Stomach (tissue), 8 donors: ENCODE measurements at regions not wholly inside any gene's neighbourhood (a gene's known extent, or its start where the extent isn't known, plus 50 kb on each side); places are given as distances from the start of the nearest gene placed in this dataset.

Experiments used
- DNase-seq, 2 donors: peaks; one replicate each; pipeline versions ENCODE4 v3.0.0 to v3.0.0-alpha.2; 2013 to 2019
- H3K27ac ChIP-seq, 5 donors: fragments of 200-600 bp in 4 of 5; sonication (generic) in 4 of 5; one replicate each; pipeline ENCODE4 v1.5.1; 2013 to 2019; ENCODE audit warnings: mild to moderate bottlenecking in 1 of 5, moderate library complexity in 1 of 5
- H3K27me3 ChIP-seq, 3 donors: fragments of 200-600 bp; sonication (generic); one replicate each; pipeline ENCODE4 v1.5.1; 2017 to 2019; ENCODE audit warnings: mixed run types in 1 of 3
- H3K36me3 ChIP-seq, 4 donors: fragments of 200-600 bp; sonication (generic); 1 replicate in 3 of 4; 2 replicates in 1 of 4; pipeline ENCODE4 v1.5.1; 2016 to 2019
- H3K4me1 ChIP-seq, 4 donors: fragments of 200-600 bp; sonication (generic); one replicate each; pipeline ENCODE4 v1.5.1; 2016 to 2019
- H3K4me3 ChIP-seq, 4 donors: fragments of 200-600 bp; sonication (generic) in 3 of 4; one replicate each; pipeline ENCODE4 v1.5.1; 2016 to 2019; ENCODE audit warnings: mild to moderate bottlenecking in 1 of 4
- H3K9me3 ChIP-seq, 4 donors: fragments of 200-600 bp; sonication (generic); one replicate each; pipeline ENCODE4 v1.5.1; 2016 to 2019
- EP300 ChIP-seq: sonication (generic); formaldehyde crosslinking; IDR thresholded peaks from one replicate; pipeline ENCODE4 v1.6.1; 2017; ENCODE audit warnings: antibody characterized with exemption
- POLR2A ChIP-seq, 4 donors: fragments of 450-650 bp; IDR thresholded peaks; one replicate each; pipeline ENCODE4 v1.6.1; 2016; ENCODE audit warnings: antibody characterized with exemption in 4 of 4, control low read depth in 2 of 4, mild to moderate bottlenecking in 1 of 4, moderate library complexity in 1 of 4
- POLR2AphosphoS5 ChIP-seq, 3 donors: sonication (generic); formaldehyde crosslinking; IDR thresholded peaks; one replicate each; pipeline ENCODE4 v1.6.1; 2016; ENCODE audit warnings: antibody characterized with exemption in 3 of 3
- WGBS, 5 donors: extraction: QIAGEN DNeasy Blood & Tissue Kit in 3 of 5; methylation state at CpG; one replicate each; pipeline versions ENCODE4 v1.1.5 to v1.1.7; 2013 to 2018; 5-methylcytosine and 5-hydroxymethylcytosine counted together
- intact Hi-C: fragments of 100-400 bp; cut with DNase I; formaldehyde crosslinking; loops from one replicate; pipeline ENCODE4 v1.15.1; 2023; ENCODE audit warnings: low total_unique reads
- TF ChIP-seq, protein P1 (sequence below), 7 experiments: fragments of 450-650 bp in 4 of 7; fragments of 200-600 bp in 3 of 7; sonication (generic) in 3 of 7; IDR thresholded peaks; one replicate each; pipeline ENCODE4 v1.5.1; 2016 to 2019; ENCODE audit warnings: antibody characterized with exemption in 7 of 7, control low read depth in 2 of 7, mild to moderate bottlenecking in 1 of 7
- donor health status: healthy with polysubstance abuse.
- donor health status: Bipolar disorder and iron deficiency.
- donor health status: healthy.

DNA sequence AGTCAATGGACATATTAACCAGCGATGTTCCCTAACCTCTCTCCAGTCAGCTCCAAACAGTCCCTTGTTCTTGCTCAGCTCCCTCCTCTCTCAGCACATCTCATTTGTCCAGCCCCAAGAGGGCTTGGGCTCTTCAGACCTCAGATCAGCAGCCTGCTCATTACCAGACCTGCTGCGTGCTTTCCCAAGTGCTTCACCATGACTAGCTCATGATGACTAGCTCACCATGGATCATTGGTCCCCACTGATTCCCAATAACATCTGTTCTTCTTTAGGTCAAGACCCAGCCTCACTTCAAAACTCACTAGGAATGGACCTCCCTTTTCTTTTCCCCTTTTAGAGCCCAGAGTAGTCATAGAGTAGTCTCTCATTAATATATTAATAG is 121.9 kb downstream of the SLC16A9 start:
- TF ChIP-seq POLR2A (IDR thresholded peaks at IDR 0.05) (no peak), POLR2AphosphoS5 (IDR thresholded peaks at IDR 0.05) (no peak), EP300 (no peak)
- TF ChIP-seq, protein P1, sequence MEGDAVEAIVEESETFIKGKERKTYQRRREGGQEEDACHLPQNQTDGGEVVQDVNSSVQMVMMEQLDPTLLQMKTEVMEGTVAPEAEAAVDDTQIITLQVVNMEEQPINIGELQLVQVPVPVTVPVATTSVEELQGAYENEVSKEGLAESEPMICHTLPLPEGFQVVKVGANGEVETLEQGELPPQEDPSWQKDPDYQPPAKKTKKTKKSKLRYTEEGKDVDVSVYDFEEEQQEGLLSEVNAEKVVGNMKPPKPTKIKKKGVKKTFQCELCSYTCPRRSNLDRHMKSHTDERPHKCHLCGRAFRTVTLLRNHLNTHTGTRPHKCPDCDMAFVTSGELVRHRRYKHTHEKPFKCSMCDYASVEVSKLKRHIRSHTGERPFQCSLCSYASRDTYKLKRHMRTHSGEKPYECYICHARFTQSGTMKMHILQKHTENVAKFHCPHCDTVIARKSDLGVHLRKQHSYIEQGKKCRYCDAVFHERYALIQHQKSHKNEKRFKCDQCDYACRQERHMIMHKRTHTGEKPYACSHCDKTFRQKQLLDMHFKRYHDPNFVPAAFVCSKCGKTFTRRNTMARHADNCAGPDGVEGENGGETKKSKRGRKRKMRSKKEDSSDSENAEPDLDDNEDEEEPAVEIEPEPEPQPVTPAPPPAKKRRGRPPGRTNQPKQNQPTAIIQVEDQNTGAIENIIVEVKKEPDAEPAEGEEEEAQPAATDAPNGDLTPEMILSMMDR (IDR thresholded peaks at IDR 0.05) = no peak
- intact Hi-C loops = no loop called here
- no peak overlapping the region for H3K4me3 ChIP-seq
- H3K27me3 ChIP-seq = no peaks in the 10 kb centered on the region
- DNase-seq = no peak
- H3K36me3 ChIP-seq = no peaks in the 10 kb centered on the region
- H3K9me3 ChIP-seq = no peaks in the 10 kb centered on the region
- 46 to 87% (median 70%) methylated on average over 2 of the region's 2 CpGs for WGBS, 5 donors
- H3K27ac ChIP-seq = no peak overlapping the region
- H3K4me1 ChIP-seq = no peaks in the 10 kb centered on the region

DNA sequence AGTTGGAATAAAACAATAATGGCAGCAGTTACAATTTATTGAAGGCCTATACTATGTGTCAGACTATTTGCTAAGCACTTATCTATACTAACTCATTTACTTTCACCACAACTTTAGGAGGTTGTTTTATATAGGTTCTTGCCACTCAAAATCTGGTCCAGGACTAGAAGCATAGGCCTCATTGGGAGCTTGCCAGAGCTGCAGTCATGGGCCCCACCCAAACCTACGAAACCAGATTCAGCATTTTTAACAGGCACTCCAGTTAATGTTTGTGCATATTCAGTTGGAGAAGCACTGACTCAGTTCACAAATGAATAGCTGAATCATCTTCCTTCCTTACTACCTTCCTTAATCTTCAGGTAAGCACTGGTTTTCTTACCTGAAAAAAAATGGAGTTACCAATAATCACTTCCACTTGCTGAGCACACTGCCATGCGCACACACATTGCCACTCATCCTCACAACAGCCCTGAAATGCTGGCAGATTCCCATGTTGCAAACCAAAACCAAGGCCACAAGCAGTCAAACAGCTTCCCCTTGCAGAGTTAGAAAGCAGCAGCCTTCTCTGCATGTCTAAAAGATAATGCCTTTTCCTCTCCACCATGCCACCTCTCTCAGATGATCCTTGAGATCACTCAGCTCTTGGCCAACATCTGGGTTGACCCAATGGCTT is 122.4 kb downstream of the SLC16A9 start:
- Histone ChIP-seq H3K27ac (no peak overlapping the region), H3K36me3 (no peaks in the 10 kb centered on the region), H3K4me1 (no peaks in the 10 kb centered on the region), H3K4me3 (no peak overlapping the region), H3K27me3 (no peaks in the 10 kb centered on the region), H3K9me3 (no peaks in the 10 kb centered on the region)
- no peak for DNase-seq
- intact Hi-C loops = no loop called here
- no peak for TF ChIP-seq POLR2A (IDR thresholded peaks at IDR 0.05)
- no peak for TF ChIP-seq POLR2AphosphoS5 (IDR thresholded peaks at IDR 0.05)
- TF ChIP-seq EP300 = no peak
- TF ChIP-seq, protein P1 (IDR thresholded peaks at IDR 0.05) = no peak
- WGBS, 5 donors = 64 to 80% (median 66%) methylated on average over 2 of the region's 2 CpGs

GRCh38 chr10:59586407-59586891 is 123.2 kb downstream of the SLC16A9 start:
- H3K27ac ChIP-seq = no peak overlapping the region
- no peaks in the 10 kb centered on the region for H3K4me1 ChIP-seq
- intact Hi-C loops = no loop called here

DNA sequence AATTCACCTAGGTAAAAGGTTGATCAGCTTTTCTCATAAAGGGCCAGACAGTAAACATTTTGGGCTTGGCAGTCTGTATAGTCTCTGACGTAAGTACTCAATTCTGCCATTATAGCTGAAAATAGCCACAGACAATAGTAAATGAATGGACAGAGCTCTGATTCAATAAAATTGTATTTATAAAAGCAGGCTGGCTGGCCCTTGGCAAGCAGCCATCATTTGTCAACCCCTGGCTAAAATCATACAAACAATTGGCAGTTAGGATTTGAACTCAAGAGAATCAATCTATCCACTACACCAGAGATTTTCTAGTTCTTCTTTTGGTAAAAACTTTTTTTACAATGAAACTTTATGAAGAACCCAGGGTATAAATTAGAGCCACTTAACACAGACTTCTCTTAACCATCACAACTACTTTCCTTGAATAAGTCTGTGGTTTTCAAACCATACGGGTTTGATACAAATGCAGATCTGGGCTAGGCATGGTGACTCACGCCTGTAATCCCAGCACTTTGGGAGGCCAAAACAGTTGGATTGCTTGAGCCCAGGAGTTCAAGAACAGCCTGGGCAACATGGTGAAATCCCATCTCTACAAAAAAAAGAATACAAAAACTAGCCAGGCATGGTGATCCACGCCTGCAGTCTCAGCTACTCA is 124.5 kb downstream of the SLC16A9 start:
- intact Hi-C loops = no loop called here
- WGBS, 5 donors = 60 to 70% (median 67%) methylated on average over 4 of the region's 4 CpGs
- TF ChIP-seq EP300 (no peak), POLR2AphosphoS5 (IDR thresholded peaks at IDR 0.05) (no peak), POLR2A (IDR thresholded peaks at IDR 0.05) (no peak)
- TF ChIP-seq, protein P1 (IDR thresholded peaks at IDR 0.05) = no peak
- Histone ChIP-seq H3K27ac (no peak overlapping the region), H3K9me3 (no peaks in the 10 kb centered on the region), H3K36me3 (no peaks in the 10 kb centered on the region), H3K4me3 (no peak overlapping the region), H3K4me1 (peaks cover 0 to under 1% (median 0%) of the 10 kb centered on the region in 4 donors), H3K27me3 (no peaks in the 10 kb centered on the region)
- DNase-seq = peak in 1 of 2 donors; percentile 58

More at GRCh38 chr10:59586407-59586891, 123.2 kb downstream of the SLC16A9 start:
- no peak overlapping the region for H3K4me3 ChIP-seq
- no peaks in the 10 kb centered on the region for H3K36me3 ChIP-seq
- WGBS, 5 donors = 59 to 94% (median 77%) methylated on average over 2 of the region's 2 CpGs
- TF ChIP-seq POLR2A (IDR thresholded peaks at IDR 0.05) (no peak), EP300 (no peak), POLR2AphosphoS5 (IDR thresholded peaks at IDR 0.05) (no peak)
- TF ChIP-seq, protein P1 (IDR thresholded peaks at IDR 0.05) = no peak
- H3K9me3 ChIP-seq = no peaks in the 10 kb centered on the region
- DNase-seq = no peak
- no peaks in the 10 kb centered on the region for H3K27me3 ChIP-seq
